HG03175 (cell line): ENCODE measurements at regions not wholly inside any gene's neighbourhood (a gene's known extent, or its start where the extent isn't known, plus 50 kb on each side); places are given as distances from the start of the nearest gene placed in this dataset.
"Not testable (repeated sequence)": the region's sequence is repeated elsewhere in the genome, so short reads cannot be mapped to it uniquely, and the experiment has no call there.

Source experiments
- ATAC-seq: cut with Tn5 transposase; IDR thresholded peaks from one replicate; pipeline ENCODE4 v1.9.1; 2021; ENCODE audit warnings: mild to moderate bottlenecking, moderate library complexity; ENCODE audit not compliant: unreplicated experiment

DNA sequence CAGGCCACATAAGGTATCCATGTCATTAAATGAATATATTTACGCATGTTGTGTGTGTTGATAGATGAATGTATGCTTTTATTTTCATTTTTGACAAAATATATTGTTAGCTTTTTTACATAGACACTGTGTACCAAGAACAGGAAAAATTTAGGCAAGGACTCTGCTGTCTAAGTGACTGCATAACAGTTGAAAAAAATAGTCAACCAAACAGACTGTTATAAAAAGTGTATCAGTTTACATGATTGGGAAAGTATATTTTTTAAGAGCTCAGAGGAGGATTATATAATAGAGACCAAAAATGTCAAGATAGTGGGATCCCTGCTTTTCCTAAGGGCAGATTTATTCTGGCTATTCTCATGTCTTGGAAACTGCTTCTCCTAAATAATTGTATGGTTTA lies 858.0 kb downstream of the SLITRK1 start:
- ATAC-seq, result no peak

DNA sequence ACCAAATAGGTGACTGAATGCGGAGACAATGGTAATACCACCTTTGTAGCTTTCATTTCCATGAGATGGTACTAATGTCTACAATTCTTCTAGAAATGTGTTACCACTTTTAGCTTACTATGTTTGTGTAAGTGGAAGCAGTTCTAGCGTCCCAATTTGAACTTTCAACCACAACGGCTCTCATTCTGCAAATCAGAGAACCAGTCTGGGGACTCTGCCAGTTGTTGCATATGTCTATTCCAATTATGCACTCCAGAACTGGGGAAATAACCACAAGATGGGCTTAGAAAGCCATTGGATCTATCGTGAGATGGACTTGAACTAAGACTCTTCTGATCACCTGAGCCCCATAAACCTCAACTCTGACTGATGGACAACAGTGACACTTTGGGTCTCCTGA lies 862.3 kb downstream of the SLITRK1 start:
- ATAC-seq, result no peak

DNA sequence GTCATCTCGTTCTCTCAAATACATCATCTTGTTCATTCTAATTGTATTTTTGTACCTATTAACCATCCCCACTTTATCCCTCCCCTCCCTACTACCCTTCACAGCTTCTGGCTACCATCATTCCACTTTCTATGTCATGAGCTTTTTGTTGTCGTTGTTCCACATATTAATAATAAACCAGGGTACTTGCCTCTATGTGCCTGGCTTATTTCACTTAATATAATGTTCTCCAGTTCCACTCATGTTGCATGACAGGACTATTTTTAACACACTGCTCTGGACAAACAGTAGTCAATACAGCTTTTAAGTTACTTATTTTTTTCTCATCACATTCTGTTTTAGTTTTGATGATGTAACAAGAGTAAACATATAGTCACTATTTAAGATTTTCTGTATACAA lies 872.3 kb downstream of the SLITRK1 start:
- no peak for ATAC-seq

DNA sequence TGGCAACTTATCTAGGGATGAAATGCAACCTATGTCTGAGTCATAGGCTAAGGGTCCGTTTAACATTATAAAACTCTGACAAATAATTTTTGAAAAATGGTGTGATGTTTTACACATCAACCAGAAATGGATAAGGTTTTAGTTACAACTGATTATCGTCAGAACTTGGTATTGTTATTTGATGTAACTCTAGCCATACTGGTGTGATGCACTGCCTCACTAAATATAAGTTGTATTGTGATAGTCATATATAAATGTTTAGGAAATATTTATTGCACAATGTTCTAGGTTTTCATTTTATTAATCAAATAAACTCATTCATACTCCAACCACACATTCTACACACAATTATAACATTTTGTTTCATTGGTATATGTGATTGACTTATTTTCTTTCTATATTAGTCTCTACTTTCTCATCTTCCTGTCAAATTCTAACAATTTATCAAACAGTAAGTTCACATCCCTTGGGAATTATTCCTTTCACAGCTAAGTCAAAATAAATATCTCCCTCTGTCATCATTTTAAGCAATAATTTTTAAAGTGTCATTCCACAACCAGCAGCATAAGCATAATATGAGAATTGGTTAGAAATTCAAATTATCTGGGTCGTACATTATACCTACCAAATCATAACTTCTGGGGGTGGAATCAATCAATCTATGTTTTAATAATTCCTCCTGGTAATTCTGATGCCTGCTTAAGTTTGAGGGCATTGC lies 873.9 kb downstream of the SLITRK1 start:
- no peak for ATAC-seq

DNA sequence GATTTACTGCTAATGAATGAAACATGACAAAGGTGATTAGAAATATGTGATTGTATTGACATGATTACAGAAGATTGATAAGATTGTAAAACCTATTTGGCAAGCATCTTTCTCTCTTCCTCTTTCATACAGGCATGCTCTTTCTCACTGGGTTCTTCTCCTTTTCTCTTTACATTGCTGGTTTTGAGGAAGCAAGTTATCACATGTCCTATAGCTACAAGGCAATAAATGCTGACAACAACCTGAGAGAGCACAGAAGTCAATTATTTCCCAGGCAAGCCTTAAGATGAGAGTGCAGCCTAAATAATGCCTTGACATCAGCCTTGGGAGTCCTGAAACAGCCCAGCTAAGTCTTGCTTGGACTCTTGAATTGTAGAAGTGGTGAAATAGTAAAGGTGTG lies 875.0 kb downstream of the SLITRK1 start:
- no peak for ATAC-seq

DNA sequence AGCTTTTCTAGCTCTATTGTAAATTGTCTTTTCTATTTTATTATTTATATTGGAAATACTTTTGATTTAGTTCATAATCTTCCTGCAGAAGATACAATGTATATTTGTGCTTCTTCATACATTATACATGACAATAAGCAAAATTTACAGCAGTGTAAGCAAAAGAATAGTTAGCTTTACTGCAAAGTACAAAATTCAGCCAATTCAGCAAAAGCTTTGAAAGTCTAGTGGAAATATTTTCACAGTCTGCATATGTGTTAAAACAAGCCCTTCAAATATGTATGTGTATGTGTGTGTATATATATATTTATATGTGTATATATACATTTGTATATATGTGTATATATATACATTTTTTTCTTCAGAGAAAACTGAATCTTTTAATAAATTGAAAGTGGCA lies 879.1 kb downstream of the SLITRK1 start:
- no peak for ATAC-seq

DNA sequence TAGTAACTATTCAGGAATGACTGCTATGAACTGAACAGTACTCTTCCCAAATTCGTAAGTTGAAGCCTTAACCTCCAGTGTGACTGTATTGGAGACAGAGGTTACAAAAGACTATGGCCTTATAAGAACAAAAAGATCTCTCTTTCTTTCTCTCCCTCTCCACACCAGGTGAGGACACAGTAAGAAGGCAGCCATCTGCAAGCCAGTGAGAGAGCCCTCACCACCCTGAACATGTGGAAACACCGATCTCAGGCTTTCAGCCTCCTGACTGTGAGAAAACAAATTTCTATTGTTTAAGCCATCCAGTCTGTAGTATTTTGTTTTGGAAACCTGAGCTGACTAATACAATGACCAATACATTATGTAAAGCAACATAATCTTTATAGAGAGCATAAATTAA lies 888.9 kb downstream of the SLITRK1 start:
- no peak for ATAC-seq

DNA sequence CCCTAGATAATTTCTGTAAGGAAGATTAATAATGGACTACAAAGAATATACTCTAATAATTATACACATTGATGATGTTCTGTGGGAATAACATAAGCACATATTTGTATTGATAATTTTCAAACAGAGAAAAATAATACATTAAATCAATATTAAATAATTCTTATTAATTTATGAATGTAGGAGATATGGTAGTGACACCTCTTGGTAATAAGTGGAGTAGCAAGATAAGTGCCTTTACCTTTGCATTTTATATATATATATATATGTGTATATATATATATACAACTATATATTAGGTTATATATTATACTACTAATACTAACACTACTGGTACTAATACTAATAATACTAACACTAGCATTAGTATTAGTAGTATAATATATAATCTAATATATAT lies 905.8 kb downstream of the SLITRK1 start:
- ATAC-seq, result no peak

DNA sequence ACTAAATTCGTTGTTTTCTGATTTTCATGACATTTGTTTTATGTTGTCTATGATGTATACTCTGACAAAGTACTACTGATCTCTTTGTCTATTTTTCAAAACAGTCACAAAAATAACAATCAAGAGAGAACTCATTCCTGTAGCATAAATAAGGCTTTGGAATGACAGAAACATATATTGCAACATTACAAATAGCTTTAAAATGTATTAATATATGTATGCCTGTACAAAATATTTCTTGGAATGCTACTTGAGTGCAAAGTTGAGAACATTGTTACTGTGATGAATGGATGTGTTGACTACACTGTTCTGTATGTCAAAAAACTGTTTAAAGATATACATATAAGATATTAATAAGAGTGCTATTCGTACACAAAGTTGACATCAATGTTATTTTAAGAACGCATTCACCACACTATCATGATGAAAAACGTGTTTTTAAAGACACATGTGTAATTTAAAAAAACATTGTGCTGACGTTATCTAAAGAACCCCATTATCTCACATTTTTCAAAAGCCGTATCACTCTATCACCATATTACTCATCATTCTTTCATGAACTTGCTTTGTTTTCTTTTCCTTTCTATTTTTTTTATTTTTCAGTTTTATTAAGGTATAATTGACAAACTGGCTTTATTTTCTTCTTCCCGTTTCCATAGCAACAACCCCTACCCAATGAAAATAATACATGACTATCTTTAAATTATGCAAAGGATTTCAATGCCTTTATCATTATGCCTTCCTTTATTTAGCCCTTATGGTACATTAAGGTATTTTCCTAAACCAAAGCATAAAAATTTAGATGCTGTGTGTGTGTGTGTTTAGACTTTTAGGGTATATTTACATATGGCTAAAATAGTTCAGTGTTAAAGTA lies 918.8 kb downstream of the SLITRK1 start:
- ATAC-seq, result no peak

DNA sequence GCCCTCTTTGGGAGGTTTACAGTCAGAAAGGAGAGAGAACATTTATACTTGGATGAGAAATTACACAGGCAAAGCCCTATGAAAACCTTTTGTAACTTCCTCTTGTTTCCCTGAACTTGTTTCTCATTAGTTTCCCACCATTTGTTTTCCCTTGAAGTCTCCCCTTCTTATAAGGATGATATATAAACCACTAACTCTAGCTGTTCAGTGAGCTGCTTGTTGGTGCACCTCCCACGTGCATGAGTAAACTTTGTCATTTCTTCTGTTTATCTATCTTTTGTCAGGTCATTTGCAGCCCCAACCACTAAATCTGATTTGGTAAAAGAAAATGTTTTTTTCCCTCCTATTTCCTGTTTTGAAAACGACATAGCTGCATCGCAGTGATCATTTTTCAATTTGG lies 919.9 kb downstream of the SLITRK1 start:
- ATAC-seq, result no peak

DNA sequence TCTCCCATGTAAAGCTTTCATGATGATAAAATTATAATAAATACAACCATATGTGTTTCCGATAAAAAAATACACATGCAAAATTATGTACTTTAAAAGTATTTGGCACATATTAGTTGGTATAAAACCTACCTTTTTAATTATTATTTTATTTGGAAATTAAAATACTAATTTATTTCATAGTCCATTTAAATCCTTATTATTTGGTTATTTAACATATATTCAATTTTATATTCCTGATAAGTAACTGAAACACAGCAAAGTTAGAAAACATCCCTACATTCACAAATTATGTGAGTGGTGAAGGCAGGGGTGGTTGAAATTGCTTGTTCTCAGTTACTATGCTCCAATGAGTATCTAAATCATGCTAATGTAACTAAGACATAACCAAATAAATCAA lies 920.5 kb downstream of the SLITRK1 start:
- no peak for ATAC-seq

DNA sequence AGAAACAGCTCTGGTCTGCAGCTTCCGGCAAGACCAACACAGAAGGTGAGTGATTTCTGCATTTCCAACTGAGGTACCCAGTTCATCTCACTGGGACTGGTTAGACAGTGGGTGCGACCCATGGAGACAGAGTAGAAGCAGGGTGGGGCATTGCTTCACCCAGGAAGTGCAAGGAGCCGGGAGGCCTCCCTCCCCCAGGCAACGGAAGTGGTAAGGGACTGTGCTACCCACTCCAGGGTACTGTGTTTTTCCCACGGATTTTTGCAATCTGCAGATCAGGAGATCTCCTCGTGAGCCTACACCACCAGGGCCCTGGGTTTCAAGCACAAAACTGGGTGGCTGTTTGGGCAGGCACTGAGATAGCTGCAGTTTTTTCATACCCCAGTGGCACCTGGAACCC lies 929.9 kb downstream of the SLITRK1 start:
- not testable (repeated sequence) for ATAC-seq

DNA sequence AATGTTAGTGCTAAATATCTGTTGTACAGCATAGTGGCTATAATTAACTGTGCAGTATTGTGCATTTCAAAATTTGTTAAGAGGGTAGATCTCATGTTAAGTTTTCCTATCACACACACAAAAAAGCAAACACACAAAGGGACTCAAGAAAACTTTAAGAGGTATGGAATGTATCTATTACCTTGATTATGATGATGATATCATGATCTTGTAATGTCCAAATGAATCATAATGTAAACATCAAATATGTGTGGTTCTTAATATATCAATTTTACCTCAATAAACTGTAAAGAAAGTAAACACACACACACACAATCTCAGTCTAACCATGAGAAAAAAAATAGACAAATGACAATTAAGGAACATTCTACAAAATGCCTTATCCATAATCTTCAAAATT lies 934.6 kb downstream of the SLITRK1 start:
- no peak for ATAC-seq

DNA sequence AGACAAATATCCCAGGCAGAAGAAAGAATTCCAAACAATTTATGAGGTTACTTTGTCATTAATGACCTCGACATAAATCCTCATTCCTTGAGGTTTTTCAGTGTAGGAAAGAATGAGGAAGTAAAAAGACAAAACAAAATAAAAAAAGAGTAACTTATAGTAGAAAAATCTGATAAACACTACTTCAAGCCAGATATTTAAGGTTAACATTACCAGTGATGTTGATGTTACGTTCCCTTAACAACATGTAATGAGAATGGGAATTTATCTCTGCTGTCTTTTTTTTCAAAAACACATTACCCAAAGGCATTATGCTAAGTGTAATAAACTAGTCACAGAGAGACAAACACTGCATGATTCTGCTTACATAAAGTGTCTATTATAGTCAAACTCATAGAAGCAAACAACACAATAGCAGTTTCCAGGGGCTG lies 935.1 kb downstream of the SLITRK1 start:
- ATAC-seq, result no peak

DNA sequence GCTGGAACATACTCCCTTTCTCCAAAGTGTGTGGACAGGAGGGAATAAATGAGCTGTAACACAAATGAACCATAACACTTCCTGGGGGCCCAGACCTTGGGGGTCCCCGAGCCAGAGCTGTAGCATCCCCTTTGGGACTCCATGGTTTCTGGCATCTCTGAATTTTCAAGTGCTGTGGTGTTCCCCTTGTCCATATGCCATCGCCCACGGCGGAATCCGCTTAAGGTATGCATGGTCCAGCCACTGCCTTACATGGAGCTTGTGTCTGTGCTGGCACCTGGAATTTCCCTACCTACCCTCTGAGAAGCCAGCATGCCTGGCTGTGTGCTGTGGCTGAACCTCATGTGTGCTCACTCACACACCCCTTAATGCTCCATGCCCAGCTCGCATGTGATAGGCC lies 943.6 kb downstream of the SLITRK1 start:
- ATAC-seq, result no peak

DNA sequence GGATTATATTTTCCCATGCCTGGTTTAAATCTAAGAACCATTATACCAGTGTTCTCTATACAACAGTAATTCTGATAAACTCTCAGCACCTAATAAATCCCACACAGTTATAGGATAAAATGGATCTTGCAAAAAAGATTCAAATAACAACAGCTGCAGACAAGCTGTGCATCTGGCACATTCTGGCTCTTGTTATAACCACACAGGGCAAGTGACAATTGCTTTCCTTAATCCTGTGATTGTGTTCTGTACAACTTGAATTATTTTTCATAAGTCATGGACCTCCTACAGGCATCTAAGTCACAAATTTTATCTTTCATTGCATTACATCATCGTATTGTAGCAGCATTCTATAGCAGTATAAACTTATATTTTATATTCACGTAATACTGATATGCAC lies 948.3 kb downstream of the SLITRK1 start:
- ATAC-seq, result no peak

DNA sequence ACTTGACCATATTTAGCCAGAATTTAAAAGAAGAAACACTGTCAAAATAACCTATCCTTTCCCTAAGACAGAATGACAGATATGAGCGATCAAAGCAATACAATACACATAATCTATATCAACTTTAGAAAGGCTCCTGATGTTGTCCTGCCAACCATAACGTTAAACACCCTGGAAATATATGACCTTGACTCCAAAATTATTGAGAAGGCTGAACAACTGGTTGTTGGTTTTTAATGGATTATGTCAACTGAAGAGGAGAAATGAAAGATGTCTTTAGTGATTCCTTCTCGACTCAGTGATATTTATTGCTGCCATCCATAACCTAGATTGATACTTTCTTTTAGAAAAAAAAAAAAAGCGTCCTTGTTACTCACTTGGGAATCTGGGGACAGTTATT lies 957.2 kb downstream of the SLITRK1 start:
- ATAC-seq, result no peak

DNA sequence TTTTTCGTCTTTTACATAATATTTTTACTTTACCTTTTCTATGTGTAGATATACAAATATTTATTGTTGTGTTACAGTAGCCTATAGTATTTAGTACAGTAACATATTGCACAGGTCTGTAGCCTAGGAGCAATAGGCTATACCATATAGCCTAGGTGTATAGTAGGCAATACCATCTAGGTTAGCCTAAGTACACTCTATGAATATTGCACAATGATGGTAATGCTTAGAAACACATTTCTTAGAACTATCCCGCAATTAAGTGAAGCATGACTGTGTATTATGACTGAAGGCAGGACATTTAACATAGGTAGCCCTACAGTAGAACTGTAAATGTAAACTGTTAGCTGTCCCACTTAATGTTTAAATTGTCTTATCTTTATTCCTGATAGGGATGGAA lies 964.3 kb downstream of the SLITRK1 start:
- ATAC-seq, result no peak

DNA sequence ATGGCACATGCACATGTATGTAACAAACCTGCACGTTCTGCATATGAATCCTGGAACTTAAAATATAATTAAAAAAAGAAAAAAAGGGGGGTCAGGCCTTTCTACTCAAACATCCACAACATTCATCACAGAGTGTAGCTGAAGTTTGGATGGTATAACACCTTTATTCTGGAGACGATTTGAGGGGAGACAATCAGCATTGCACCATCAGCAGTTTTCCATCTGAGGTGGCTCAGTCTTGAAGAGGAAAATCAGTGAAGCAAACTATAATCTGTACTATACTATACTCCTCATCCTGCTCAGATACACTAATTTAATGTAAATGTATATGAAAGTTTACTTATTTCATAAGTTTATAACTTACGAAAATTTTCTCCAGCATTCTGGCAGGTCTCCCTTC lies 969.7 kb downstream of the SLITRK1 start:
- ATAC-seq, result no peak

DNA sequence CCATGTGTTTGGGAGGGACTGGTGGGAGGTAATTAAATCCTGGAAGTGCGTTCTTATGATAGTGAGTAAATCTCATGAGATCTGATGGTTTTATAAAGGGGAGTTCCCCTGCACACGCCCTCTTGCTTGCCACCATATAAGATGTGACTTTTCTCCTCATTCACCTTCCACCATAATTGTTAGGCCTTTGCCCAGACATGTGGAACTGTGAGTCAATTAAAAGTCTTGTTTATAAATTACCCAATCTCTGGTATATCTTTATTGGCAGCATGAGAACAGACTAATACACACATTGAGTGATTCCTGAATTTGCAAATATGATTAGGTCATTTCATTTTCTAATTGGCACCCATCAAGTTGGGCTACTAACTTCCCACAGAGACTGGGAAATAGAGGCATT lies 977.2 kb downstream of the SLITRK1 start:
- no peak for ATAC-seq

DNA sequence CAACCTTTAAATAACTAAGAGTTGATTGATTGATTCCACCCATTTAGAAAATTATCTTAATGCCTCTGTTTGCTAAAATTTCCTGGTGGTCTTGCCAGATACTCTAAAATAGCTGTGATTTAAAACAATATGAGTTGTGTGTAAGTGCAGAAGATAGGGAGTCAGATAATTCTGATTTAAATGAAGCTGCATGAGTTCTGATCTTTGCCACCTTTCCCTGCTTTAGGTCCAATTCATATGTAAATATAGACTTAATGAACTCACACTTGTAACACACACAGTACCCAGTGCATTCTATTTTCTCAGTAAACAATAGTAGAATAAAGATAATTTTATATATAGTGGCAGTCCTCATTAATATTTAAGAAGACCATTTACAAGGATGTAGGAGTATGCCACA lies 981.8 kb downstream of the SLITRK1 start:
- ATAC-seq, result no peak

DNA sequence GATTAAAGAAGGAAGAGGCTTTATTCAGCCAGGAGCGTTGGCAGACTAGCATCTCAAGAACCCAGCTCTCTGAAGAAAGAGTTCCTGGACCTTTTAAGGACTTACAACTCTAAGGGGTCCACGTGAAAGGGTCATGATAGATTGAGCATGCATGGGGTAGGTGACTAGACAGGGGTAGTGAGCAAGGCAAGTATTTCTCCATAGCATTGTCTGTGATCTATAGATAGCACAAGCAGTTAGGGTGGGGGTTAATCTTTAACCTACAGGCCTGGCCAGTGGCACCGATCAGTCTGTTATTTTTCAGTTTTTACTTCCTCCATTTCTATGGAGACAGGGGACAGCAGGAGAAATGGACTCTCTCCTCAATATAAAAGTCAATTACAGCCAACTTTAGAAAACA lies 983.7 kb downstream of the SLITRK1 start:
- ATAC-seq, result no peak
